GM12873 (cell line): ENCODE measurements at regions not wholly inside any gene's neighbourhood (a gene's known extent, or its start where the extent isn't known, plus 50 kb on each side); places are given as distances from the start of the nearest gene placed in this dataset.

Experiments
- CTCF ChIP-seq: IDR thresholded peaks from 2 replicates; pipeline ENCODE4 v1.5.1; 2012; ENCODE audit warnings: low read depth, mild to moderate bottlenecking, moderate library complexity, low read length, control low read depth; ENCODE audit not compliant: insufficient read depth; ENCODE audit errors: missing control alignments

GRCh38 chr9:121559183-121559582 lies 59.5 kb upstream of the GGTA1 start:
- no peak for TF ChIP-seq CTCF

GRCh38 chr9:121560921-121561320 lies 61.3 kb upstream of the GGTA1 start:
- TF ChIP-seq CTCF, result no peak

GRCh38 chr9:121561385-121562222 lies 62.0 kb upstream of the GGTA1 start:
- TF ChIP-seq CTCF, result no peak

- no peak for TF ChIP-seq CTCF
Observed at GRCh38 chr9:121562301-121562700, 62.7 kb upstream of the GGTA1 start.

- no peak for TF ChIP-seq CTCF
Observed at GRCh38 chr9:121563425-121563824, 63.8 kb upstream of the GGTA1 start.

GRCh38 chr9:121563881-121564460 lies 64.3 kb upstream of the GGTA1 start:
- TF ChIP-seq CTCF, result no peak

- no peak for TF ChIP-seq CTCF
Observed at GRCh38 chr9:121564504-121565260, 65.0 kb upstream of the GGTA1 start.
